ENCODE measurements at regions not wholly inside any gene's neighbourhood (a gene's known extent, or its start where the extent isn't known, plus 50 kb on each side); places are given as distances from the start of the nearest gene placed in this dataset.
A peak's percentile ranks its signal among the peaks of the same experiment; 100 is the strongest.
"Not testable (repeated sequence)": the region's sequence is repeated elsewhere in the genome, so short reads cannot be mapped to it uniquely, and the experiment has no call there.

DNA sequence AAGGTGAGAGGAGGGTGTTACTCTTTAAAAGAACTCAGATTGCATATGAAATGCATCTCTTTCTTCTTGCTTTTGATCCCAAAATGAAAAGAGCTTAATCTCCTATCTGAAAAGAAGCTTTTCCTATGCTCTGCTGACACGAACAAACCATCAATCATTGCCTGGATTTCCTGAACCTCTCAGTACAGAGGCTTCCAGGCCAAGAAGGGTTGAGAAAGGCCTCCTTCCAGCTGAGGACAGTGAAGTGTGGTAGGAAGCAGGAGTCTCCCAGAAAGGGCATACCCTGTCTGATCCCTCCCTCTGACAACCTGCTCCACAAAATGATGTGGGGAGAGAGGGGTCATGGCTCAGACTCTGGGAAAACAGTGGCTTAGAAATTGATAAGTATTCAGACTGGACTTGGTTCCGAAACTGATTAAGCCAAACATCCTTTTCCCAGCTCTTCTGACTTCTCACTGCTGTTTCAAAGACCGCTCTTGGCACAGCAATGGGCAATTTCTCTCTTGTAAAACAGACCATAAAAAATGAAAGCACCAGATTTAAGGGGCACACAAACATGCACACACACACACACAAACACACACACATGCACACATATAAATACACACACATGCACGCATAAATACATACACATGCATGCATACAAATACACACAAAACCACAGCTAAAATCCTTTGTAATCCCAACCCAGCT is 310.3 kb downstream of the SIPA1L2 start:
- no peak for DNase-seq
- Histone ChIP-seq H3K27me3 (no peaks in the 10 kb centered on the region), H3K9me3 (no peaks in the 10 kb centered on the region), H3K4me1 (peaks cover 4 to 68% (median 4%) of the 10 kb centered on the region in 3 donors), H3K4me3 (no peak overlapping the region), H3K36me3 (no peaks in the 10 kb centered on the region), H3K27ac (peak overlapping the region; percentile 35 to 87 (median 66))
- intact Hi-C loops (cut with DNase I), result no loop called here
- WGBS, 2 donors, result 38% methylated on average over 4 of the region's 4 CpGs
- TF ChIP-seq, protein P1, sequence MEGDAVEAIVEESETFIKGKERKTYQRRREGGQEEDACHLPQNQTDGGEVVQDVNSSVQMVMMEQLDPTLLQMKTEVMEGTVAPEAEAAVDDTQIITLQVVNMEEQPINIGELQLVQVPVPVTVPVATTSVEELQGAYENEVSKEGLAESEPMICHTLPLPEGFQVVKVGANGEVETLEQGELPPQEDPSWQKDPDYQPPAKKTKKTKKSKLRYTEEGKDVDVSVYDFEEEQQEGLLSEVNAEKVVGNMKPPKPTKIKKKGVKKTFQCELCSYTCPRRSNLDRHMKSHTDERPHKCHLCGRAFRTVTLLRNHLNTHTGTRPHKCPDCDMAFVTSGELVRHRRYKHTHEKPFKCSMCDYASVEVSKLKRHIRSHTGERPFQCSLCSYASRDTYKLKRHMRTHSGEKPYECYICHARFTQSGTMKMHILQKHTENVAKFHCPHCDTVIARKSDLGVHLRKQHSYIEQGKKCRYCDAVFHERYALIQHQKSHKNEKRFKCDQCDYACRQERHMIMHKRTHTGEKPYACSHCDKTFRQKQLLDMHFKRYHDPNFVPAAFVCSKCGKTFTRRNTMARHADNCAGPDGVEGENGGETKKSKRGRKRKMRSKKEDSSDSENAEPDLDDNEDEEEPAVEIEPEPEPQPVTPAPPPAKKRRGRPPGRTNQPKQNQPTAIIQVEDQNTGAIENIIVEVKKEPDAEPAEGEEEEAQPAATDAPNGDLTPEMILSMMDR (IDR thresholded peaks at IDR 0.05), result no peak
- TF ChIP-seq POLR2A (IDR thresholded peaks at IDR 0.05), result no peak

DNA sequence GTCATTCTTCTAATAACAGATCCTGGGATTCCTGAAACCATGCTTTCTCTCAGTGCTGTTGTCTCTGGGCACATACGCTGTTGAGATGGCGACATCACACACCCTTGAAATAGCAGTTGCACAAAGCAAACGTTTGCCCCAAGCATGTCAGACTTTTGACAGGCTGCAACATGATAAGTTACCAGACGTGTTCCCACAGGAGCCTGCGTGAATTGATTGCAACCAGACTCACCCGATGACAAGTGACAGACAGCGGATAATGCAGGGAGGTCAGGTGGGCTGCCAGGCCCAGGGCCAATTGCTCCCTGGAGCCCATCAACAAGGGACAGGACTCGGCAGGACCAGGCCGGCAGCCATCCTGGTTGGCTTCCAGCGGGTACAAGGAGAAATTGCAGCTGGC is 310.9 kb downstream of the SIPA1L2 start:
- 33 to 42% methylated on average over 7 to 9 of the region's 10 CpGs for WGBS, 2 donors
- peak overlapping the region; percentile 35 to 87 (median 72) for H3K27ac ChIP-seq
- intact Hi-C loops (cut with DNase I), result no loop called here

DNA sequence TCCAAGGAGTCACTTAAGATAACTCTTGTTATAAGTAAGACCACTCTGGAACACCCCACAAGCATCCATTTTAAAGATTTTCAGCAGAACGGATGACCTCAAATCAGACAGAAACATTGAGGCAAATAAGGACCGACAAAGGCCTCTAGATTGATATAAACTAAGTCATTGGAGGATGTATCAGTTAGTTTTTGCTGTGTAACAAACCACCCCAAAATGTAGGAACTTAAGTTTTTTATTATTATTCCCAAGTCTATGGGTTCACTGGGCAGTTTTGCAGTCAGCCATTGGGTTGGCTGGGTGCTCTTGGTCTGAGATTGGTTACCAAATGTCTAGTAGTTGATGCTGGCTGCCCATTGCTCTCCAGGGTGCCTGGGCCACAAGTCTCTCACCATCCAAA is 311.8 kb downstream of the SIPA1L2 start:
- DNase-seq, result no peak
- 88 to 90% methylated on average over 2 of the region's 2 CpGs for WGBS, 2 donors
- TF ChIP-seq POLR2A (IDR thresholded peaks at IDR 0.05), result no peak
- TF ChIP-seq, protein P1 (IDR thresholded peaks at IDR 0.05), result no peak

More for the DNA sequence above, 310.9 kb downstream of the SIPA1L2 start:
- no peak overlapping the region for H3K4me3 ChIP-seq
- no peaks in the 10 kb centered on the region for H3K27me3 ChIP-seq
- H3K4me1 ChIP-seq, result peaks cover 4 to 68% (median 4%) of the 10 kb centered on the region in 3 donors
- no peaks in the 10 kb centered on the region for H3K36me3 ChIP-seq
- DNase-seq, result no peak
- TF ChIP-seq POLR2A (IDR thresholded peaks at IDR 0.05), result no peak
- TF ChIP-seq, protein P1 (IDR thresholded peaks at IDR 0.05), result no peak
- H3K9me3 ChIP-seq, result no peaks in the 10 kb centered on the region

DNA sequence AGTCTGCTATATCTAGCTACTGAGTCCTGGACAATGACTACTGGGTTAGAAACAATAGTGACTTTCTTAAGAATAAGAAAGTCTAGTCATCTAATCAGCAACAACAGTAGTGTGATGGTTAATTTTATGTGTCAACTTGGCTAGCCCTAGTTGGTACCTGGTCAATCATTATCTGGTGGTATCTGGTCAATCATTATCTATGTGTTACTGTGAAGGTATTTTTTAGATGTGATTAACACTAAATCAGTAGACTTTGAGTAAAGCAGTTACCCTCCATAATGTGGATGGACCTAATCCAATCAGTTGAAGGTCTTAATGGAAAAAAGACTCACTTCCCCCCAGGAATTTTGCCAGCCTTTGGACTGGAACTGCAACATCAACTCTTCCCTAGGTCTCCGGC is 312.6 kb downstream of the SIPA1L2 start:
- TF ChIP-seq, protein P1 (IDR thresholded peaks at IDR 0.05), result no peak
- no peak for TF ChIP-seq POLR2A (IDR thresholded peaks at IDR 0.05)
- Histone ChIP-seq H3K27ac (peak overlapping the region in 3 of 4 donors; percentile 11 to 87 (median 74)), H3K4me3 (no peak overlapping the region), H3K36me3 (no peaks in the 10 kb centered on the region), H3K9me3 (no peaks in the 10 kb centered on the region), H3K27me3 (no peaks in the 10 kb centered on the region), H3K4me1 (peaks cover 4 to 71% (median 4%) of the 10 kb centered on the region in 3 donors)
- intact Hi-C loops (cut with DNase I), result no loop called here
- DNase-seq, result no peak
- 82 to 100% methylated on average over 1 of the region's 1 CpG for WGBS, 2 donors

More for the DNA sequence above, 311.8 kb downstream of the SIPA1L2 start:
- H3K27me3 ChIP-seq, result no peaks in the 10 kb centered on the region
- no peaks in the 10 kb centered on the region for H3K9me3 ChIP-seq
- H3K4me1 ChIP-seq, result peaks cover 4 to 68% (median 4%) of the 10 kb centered on the region in 3 donors
- H3K27ac ChIP-seq, result peak overlapping the region; percentile 35 to 87 (median 72)
- intact Hi-C loops (cut with DNase I), result no loop called here
- H3K4me3 ChIP-seq, result no peak overlapping the region
- no peaks in the 10 kb centered on the region for H3K36me3 ChIP-seq

DNA sequence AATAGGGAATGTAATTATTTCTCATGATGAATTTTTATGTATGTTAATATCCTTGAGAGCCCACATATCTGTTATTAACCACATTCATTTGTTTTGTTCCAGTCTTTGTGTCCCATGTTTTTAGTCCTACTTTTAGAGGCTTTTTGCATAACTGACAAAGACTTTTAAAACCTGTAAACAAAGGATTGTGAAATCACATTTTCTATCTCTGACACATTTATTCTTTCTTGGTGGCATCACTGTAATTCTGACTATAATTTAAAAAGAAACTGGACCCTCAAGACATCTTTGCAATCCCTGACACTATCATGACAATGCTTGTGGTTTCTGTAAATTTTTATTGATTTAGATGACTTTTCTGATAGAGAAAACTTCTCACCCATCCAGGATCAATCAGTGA is 313.1 kb downstream of the SIPA1L2 start:
- intact Hi-C loops (cut with DNase I), result no loop called here
- H3K4me1 ChIP-seq, result peaks cover 4 to 71% (median 4%) of the 10 kb centered on the region in 3 donors
- H3K27ac ChIP-seq, result peak overlapping the region; percentile 4 to 87 (median 50)
- H3K27me3 ChIP-seq, result no peaks in the 10 kb centered on the region
- no peak overlapping the region for H3K4me3 ChIP-seq
- H3K36me3 ChIP-seq, result no peaks in the 10 kb centered on the region
- DNase-seq, result no peak
- TF ChIP-seq POLR2A (IDR thresholded peaks at IDR 0.05), result no peak
- TF ChIP-seq, protein P1 (IDR thresholded peaks at IDR 0.05), result no peak
- H3K9me3 ChIP-seq, result no peaks in the 10 kb centered on the region

DNA sequence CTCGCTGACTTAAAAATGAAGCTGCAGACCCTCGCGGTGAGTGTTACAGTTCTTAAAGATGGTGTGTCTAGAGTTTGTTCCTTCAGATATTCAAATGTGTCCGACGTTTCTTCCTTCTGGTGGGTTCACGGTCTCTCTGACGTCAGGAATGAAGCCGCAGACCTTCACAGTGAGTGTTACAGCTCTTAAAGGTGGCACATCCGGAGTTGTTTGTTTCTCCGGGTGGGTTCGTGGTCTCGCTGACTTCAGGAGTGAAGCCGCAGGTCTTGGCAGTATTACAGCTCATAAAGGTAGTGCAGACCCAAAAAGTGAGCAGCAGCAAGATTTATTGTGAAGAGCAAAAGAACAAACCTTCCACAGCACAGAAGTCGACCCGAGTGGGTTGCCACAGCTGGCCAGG is 316.1 kb downstream of the SIPA1L2 start:
- 95 to 96% methylated on average over 8 to 15 of the region's 15 CpGs for WGBS, 2 donors
- H3K27ac ChIP-seq; DNase-seq; intact Hi-C loops (cut with DNase I); H3K36me3 ChIP-seq; H3K9me3 ChIP-seq; H3K4me3 ChIP-seq; H3K27me3 ChIP-seq: not testable (repeated sequence)
- H3K4me1 ChIP-seq, result peaks cover 0 to 43% (median 4%) of the 10 kb centered on the region in 3 donors
